ENCODE measurements at regions not wholly inside any gene's neighbourhood (a gene's known extent, or its start where the extent isn't known, plus 50 kb on each side); places are given as distances from the start of the nearest gene placed in this dataset.
"Not testable (repeated sequence)": the region's sequence is repeated elsewhere in the genome, so short reads cannot be mapped to it uniquely, and the experiment has no call there.

GRCh38 chr1:143867590-143868220, 104.1 kb downstream of the FAM72C start:
- TF ChIP-seq POLR2A, CTCF (IDR thresholded peaks at IDR 0.05): not testable (repeated sequence)

Data from Peyer's patch (tissue), 4 donors.